PC-9 (cell line): ENCODE measurements at regions not wholly inside any gene's neighbourhood (a gene's known extent, or its start where the extent isn't known, plus 50 kb on each side); places are given as distances from the start of the nearest gene placed in this dataset.

Source experiments
- EZH2 ChIP-seq: fragments of 200-600 bp; sonication (generic); IDR thresholded peaks from 2 replicates; pipeline ENCODE4 v1.8.0; 2017; ENCODE audit warnings: antibody characterized with exemption, low read depth
- TF ChIP-seq, protein P1 (sequence below): fragments of 200-600 bp; sonication (generic); conservative IDR thresholded peaks from 2 replicates; pipeline ENCODE4 v1.6.1; 2017; ENCODE audit warnings: mixed run types, antibody characterized with exemption, mild to moderate bottlenecking, moderate library complexity

DNA sequence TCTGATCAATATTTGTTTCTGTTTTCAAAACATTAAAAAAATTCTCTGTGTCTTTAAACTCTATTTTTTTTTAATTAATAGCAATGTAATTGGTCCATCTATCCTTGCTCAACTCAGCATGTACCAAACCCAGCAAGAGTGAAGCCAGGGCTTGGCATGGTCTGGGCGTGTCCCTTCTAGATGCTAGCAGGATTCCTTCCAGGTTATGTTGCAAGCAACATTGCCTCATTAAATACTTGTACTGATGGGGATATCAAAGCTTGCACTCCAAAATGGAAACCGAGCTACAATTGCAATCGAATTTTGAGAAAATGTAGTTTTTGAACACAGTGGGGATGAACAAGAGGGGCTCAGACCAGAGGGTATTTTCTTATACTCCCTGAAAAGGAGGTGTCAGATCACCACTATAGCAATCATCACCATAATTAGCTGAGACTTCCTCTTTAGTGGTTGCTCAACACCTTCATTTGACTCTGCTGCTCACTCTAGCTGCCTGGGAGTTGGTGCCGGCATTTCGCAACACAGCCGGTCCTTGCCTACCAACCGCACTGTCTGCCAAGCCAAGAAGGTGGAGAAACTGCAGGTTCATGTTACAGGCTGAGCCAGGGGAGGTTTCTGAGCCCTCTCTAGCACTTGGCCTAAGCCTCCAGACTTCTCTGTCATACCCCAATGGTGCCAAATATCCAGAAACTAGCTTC lies 67.8 kb upstream of the RALGAPA2 start:
- TF ChIP-seq, protein P1, sequence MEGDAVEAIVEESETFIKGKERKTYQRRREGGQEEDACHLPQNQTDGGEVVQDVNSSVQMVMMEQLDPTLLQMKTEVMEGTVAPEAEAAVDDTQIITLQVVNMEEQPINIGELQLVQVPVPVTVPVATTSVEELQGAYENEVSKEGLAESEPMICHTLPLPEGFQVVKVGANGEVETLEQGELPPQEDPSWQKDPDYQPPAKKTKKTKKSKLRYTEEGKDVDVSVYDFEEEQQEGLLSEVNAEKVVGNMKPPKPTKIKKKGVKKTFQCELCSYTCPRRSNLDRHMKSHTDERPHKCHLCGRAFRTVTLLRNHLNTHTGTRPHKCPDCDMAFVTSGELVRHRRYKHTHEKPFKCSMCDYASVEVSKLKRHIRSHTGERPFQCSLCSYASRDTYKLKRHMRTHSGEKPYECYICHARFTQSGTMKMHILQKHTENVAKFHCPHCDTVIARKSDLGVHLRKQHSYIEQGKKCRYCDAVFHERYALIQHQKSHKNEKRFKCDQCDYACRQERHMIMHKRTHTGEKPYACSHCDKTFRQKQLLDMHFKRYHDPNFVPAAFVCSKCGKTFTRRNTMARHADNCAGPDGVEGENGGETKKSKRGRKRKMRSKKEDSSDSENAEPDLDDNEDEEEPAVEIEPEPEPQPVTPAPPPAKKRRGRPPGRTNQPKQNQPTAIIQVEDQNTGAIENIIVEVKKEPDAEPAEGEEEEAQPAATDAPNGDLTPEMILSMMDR: no peak
- TF ChIP-seq EZH2: no peak
